ENCODE measurements at regions not wholly inside any gene's neighbourhood (a gene's known extent, or its start where the extent isn't known, plus 50 kb on each side); places are given as distances from the start of the nearest gene placed in this dataset.
"Not testable (repeated sequence)": the region's sequence is repeated elsewhere in the genome, so short reads cannot be mapped to it uniquely, and the experiment has no call there.

- no peak for DNase-seq (ENCODE audit: low read depth)
Observed at GRCh38 chr3:152621967-152622810, 212.7 kb upstream of the P2RY1 start.

GRCh38 chr3:152622811-152623167 is 212.1 kb upstream of the P2RY1 start:
- DNase-seq (ENCODE audit: low read depth): no peak

- DNase-seq (ENCODE audit: low read depth): no peak
Observed at GRCh38 chr3:152623286-152623911, 211.5 kb upstream of the P2RY1 start.

- DNase-seq (ENCODE audit: low read depth): no peak
Observed at GRCh38 chr3:152626226-152626625, 208.7 kb upstream of the P2RY1 start.

- no peak for DNase-seq (ENCODE audit: low read depth)
Observed at GRCh38 chr3:152628496-152628895, 206.4 kb upstream of the P2RY1 start.

- no peak for DNase-seq (ENCODE audit: low read depth)
Observed at GRCh38 chr3:152629363-152630122, 205.4 kb upstream of the P2RY1 start.

- DNase-seq (ENCODE audit: low read depth): no peak
Observed at GRCh38 chr3:152635389-152635788, 199.5 kb upstream of the P2RY1 start.

GRCh38 chr3:152636651-152637050 is 198.3 kb upstream of the P2RY1 start:
- DNase-seq (ENCODE audit: low read depth): no peak

- no peak for DNase-seq (ENCODE audit: low read depth)
Observed at GRCh38 chr3:152638214-152638613, 196.7 kb upstream of the P2RY1 start.

GRCh38 chr3:152638707-152639450 is 196.1 kb upstream of the P2RY1 start:
- no peak for DNase-seq (ENCODE audit: low read depth)

GRCh38 chr3:152641198-152641597 is 193.7 kb upstream of the P2RY1 start:
- no peak for DNase-seq (ENCODE audit: low read depth)

GRCh38 chr3:152642658-152643057 is 192.3 kb upstream of the P2RY1 start:
- DNase-seq (ENCODE audit: low read depth): no peak

GRCh38 chr3:152644478-152644877 is 190.5 kb upstream of the P2RY1 start:
- DNase-seq (ENCODE audit: low read depth): no peak

GRCh38 chr3:152646004-152646403 is 188.9 kb upstream of the P2RY1 start:
- DNase-seq (ENCODE audit: low read depth): no peak

- no peak for DNase-seq (ENCODE audit: low read depth)
Observed at GRCh38 chr3:152650177-152650576, 184.8 kb upstream of the P2RY1 start.

- DNase-seq (ENCODE audit: low read depth): not testable (repeated sequence)
Observed at GRCh38 chr3:152650923-152651322, 184.0 kb upstream of the P2RY1 start.

- DNase-seq (ENCODE audit: low read depth): peak; percentile 44
Observed at GRCh38 chr3:152656214-152656971, 178.5 kb upstream of the P2RY1 start.

GRCh38 chr3:152656972-152657355 is 178.0 kb upstream of the P2RY1 start:
- DNase-seq (ENCODE audit: low read depth): no peak

GRCh38 chr3:152658977-152659720 is 175.8 kb upstream of the P2RY1 start:
- no peak for DNase-seq (ENCODE audit: low read depth)

GRCh38 chr3:152662157-152662556 is 172.8 kb upstream of the P2RY1 start:
- no peak for DNase-seq (ENCODE audit: low read depth)

GRCh38 chr3:152664766-152665165 is 170.2 kb upstream of the P2RY1 start:
- no peak for DNase-seq (ENCODE audit: low read depth)

Data from CMK (cell line).